ENCODE measurements at regions not wholly inside any gene's neighbourhood (a gene's known extent, or its start where the extent isn't known, plus 50 kb on each side); places are given as distances from the start of the nearest gene placed in this dataset.

DNA sequence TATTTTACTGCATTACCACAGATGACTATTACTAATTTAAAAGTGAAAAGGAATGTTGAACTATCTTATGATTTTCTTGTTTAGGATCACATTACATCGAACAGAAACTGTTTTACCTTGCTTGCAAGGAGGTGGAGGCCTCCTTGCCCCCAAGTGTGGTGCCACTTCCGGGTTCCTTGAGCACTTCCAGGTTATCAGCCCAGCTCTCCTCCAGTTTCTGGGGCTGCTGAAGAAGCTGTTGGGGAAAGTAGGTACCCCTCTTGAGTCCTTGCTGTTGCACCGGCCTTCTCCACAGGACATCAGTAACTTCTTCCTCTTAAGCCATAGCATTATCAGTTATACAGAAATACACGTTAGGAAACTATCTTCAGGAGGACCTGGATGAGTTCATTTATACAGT, 278.2 kb downstream of the DMRT2 start:
- TF ChIP-seq POLR2A (IDR thresholded peaks at IDR 0.05): no peak
- TF ChIP-seq CTCF (IDR thresholded peaks at IDR 0.05): no peak
- TF ChIP-seq EP300 (IDR thresholded peaks at IDR 0.05): no peak
